Fibroblast of the aortic adventitia (primary cell): ENCODE measurements at regions not wholly inside any gene's neighbourhood (a gene's known extent, or its start where the extent isn't known, plus 50 kb on each side); places are given as distances from the start of the nearest gene placed in this dataset.
A peak's percentile ranks its signal among the peaks of the same experiment; 100 is the strongest.

Experiments
- DNase-seq: peaks from one replicate; pipeline ENCODE4 v3.0.0-alpha.2; 2010; ENCODE audit warnings: low read depth
- H3K4me3 ChIP-seq: 2 replicates; pipeline ENCODE4 v1.5.1; 2011; ENCODE audit warnings: low read depth, mild to moderate bottlenecking, control low read depth, low read length, moderate library complexity
- CTCF ChIP-seq: IDR thresholded peaks from 2 replicates; pipeline ENCODE4 v1.5.1; 2011; ENCODE audit warnings: mild to moderate bottlenecking, low read length, control low read depth, inconsistent platforms; ENCODE audit not compliant: insufficient read depth

GRCh38 chr6:12419631-12420272, 129.6 kb downstream of the EDN1 start:
- no peak for DNase-seq
- H3K4me3 ChIP-seq, result no peak overlapping the region
- TF ChIP-seq CTCF, result no peak

- H3K4me3 ChIP-seq, result no peak overlapping the region
- TF ChIP-seq CTCF, result no peak
- DNase-seq, result no peak
Measured at GRCh38 chr6:12420626-12421025, 130.5 kb downstream of the EDN1 start.

GRCh38 chr6:12421596-12421995, 131.4 kb downstream of the EDN1 start:
- H3K4me3 ChIP-seq, result no peak overlapping the region
- no peak for TF ChIP-seq CTCF
- no peak for DNase-seq

- DNase-seq, result peak; percentile 47
- no peak overlapping the region for H3K4me3 ChIP-seq
Measured at GRCh38 chr6:12422848-12423247, 132.7 kb downstream of the EDN1 start.

GRCh38 chr6:12423832-12424231, 133.7 kb downstream of the EDN1 start:
- H3K4me3 ChIP-seq, result no peak overlapping the region
- DNase-seq, result peak; percentile 17
- no peak for TF ChIP-seq CTCF

More at GRCh38 chr6:12422848-12423247, 132.7 kb downstream of the EDN1 start:
- TF ChIP-seq CTCF, result no peak

- no peak for DNase-seq
- no peak for TF ChIP-seq CTCF
- no peak overlapping the region for H3K4me3 ChIP-seq
Measured at GRCh38 chr6:12426121-12426520, 136.0 kb downstream of the EDN1 start.

GRCh38 chr6:12431023-12431422, 140.9 kb downstream of the EDN1 start:
- TF ChIP-seq CTCF, result no peak
- no peak overlapping the region for H3K4me3 ChIP-seq
- DNase-seq, result no peak
